Nephron (organoid): ENCODE measurements at regions not wholly inside any gene's neighbourhood (a gene's known extent, or its start where the extent isn't known, plus 50 kb on each side); places are given as distances from the start of the nearest gene placed in this dataset.

Source experiments
- H3K27ac Mint-ChIP-seq, 3 experiments: 2 replicates each; pipeline ENCODE4 v1.8.0; 2020; ENCODE audit warnings: mixed read lengths in 3 of 3, mild to moderate bottlenecking in 2 of 3, moderate library complexity in 1 of 3
- H3K27me3 Mint-ChIP-seq: 2 replicates; pipeline ENCODE4 v1.8.0; 2021; ENCODE audit warnings: low read depth, mild to moderate bottlenecking, moderate library complexity, mixed read lengths
- H3K36me3 Mint-ChIP-seq: 2 replicates; pipeline ENCODE4 v1.8.0; 2020; ENCODE audit warnings: low read depth, mixed read lengths
- H3K4me1 Mint-ChIP-seq: 2 replicates; pipeline ENCODE4 v1.8.0; 2020; ENCODE audit warnings: mixed read lengths
- H3K4me3 Mint-ChIP-seq, 3 experiments: 2 replicates each; pipeline ENCODE4 v1.8.0; 2020; ENCODE audit warnings: mild to moderate bottlenecking in 3 of 3, mixed read lengths in 3 of 3, moderate library complexity in 2 of 3
- H3K9me3 Mint-ChIP-seq: 2 replicates; pipeline ENCODE4 v1.8.0; 2020; ENCODE audit warnings: mixed read lengths
- CTCF ChIP-seq, 3 experiments: fragments of 200-600 bp; sonication (generic); IDR thresholded peaks; one replicate each; pipeline ENCODE4 v1.5.0; 2021; ENCODE audit warnings: antibody characterized with exemption in 3 of 3; ENCODE audit not compliant: unreplicated experiment in 3 of 3

DNA sequence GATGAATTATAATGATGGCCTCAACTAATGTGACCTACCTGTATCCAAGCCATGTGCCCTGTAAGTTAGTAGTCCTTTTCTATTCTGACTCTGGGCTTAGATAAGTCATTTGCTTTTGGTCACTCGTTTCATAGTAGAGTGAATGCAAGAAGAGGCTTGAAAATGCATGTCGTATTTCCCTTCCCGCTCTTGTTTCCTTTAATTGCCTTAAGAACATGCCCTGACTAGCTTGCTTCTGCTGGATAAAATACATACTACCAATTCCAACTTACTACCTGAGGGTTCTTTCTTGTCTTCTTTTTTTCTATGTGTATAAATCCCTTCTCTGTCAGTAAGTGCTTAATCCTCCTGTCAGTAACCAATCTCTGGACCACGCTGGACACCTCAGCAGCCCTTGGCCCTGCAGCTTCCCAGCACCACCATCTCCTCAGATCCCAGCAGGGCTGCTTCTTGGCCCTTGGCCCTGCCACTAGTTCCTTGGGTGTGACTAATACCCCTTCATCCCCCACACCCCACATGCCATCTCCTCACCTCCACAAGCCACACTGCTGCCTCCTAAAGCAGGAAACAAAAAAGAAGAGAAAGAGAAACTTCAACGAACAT, 771.7 kb downstream of the IGSF11 start:
- H3K4me1 Mint-ChIP-seq: no peaks in the 10 kb centered on the region
- no peaks in the 10 kb centered on the region for H3K36me3 Mint-ChIP-seq
- H3K9me3 Mint-ChIP-seq: peaks cover 11% of the 10 kb centered on the region
- no peak for TF ChIP-seq CTCF (IDR thresholded peaks at IDR 0.05; ENCODE audit: unreplicated experiment in 3 of 3)
- no peak overlapping the region for H3K4me3 Mint-ChIP-seq
- no peaks in the 10 kb centered on the region for H3K27me3 Mint-ChIP-seq
- H3K27ac Mint-ChIP-seq: no peak overlapping the region

GRCh38 chr3:118267588-118267987, 767.1 kb downstream of the IGSF11 start:
- H3K4me1 Mint-ChIP-seq: no peaks in the 10 kb centered on the region
- no peak overlapping the region for H3K27ac Mint-ChIP-seq
- TF ChIP-seq CTCF (IDR thresholded peaks at IDR 0.05; ENCODE audit: unreplicated experiment in 3 of 3): no peak
- H3K4me3 Mint-ChIP-seq: no peak overlapping the region
- no peaks in the 10 kb centered on the region for H3K36me3 Mint-ChIP-seq
- H3K27me3 Mint-ChIP-seq: no peaks in the 10 kb centered on the region
- H3K9me3 Mint-ChIP-seq: peaks cover 6% of the 10 kb centered on the region

DNA sequence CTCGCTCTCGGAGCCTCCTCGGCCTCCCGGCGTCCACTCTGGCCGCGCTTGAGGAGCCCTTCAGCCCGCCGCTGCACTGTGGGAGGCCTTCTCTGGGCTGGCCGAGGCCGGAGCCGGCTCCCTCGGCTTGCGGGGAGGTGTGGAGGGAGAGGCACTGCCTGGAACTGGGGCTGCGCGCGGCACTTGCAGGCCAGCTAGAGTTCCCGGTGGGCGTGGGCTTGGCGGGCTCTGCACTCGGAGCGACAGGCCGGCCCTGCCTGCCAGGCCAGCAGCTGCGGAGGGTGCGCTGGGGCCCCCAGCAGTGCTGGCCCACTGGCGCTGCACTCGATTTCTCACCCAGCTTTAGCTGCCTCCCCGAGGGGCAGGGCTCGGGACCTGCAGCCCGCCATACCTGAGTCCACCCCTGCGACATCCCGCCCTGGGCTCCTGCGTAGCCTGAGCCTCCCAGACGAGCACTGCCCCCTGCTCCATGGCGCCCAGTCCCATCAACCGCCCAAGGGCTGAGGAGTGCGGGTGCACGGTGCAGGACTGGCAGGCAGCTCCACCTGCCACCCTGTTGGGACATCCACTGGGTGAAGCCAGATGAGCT, 765.0 kb downstream of the IGSF11 start:
- TF ChIP-seq CTCF (IDR thresholded peaks at IDR 0.05; ENCODE audit: unreplicated experiment in 3 of 3): no peak
- Mint-ChIP-seq H3K9me3 (peaks cover 4% of the 10 kb centered on the region), H3K27me3 (no peaks in the 10 kb centered on the region), H3K36me3 (no peaks in the 10 kb centered on the region), H3K27ac (no peak overlapping the region), H3K4me1 (peaks cover 6% of the 10 kb centered on the region), H3K4me3 (no peak overlapping the region)

DNA sequence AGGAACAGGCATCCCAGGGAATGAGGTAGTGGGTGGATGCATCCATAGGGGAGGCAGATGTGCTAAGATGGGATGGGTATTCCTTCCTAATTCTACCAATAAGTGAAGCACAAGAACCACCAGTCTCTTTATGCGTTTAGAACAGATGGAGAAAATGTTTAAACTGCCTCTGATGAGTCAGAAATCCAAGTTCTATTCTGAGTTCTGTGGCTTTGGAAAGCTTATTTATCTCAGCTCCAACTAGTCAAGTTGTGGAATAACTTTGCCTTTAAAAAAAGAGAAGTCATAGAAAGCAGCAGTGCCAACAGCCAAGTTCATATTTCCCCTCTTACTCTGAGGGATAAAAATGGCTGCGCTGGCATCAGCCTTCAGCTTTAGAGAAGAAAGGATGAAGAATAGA, 761.7 kb downstream of the IGSF11 start:
- Mint-ChIP-seq H3K36me3 (no peaks in the 10 kb centered on the region), H3K27me3 (no peaks in the 10 kb centered on the region), H3K4me1 (peaks cover 11% of the 10 kb centered on the region), H3K27ac (no peak overlapping the region), H3K9me3 (no peaks in the 10 kb centered on the region), H3K4me3 (no peak overlapping the region)
- TF ChIP-seq CTCF (IDR thresholded peaks at IDR 0.05; ENCODE audit: unreplicated experiment in 3 of 3): no peak

DNA sequence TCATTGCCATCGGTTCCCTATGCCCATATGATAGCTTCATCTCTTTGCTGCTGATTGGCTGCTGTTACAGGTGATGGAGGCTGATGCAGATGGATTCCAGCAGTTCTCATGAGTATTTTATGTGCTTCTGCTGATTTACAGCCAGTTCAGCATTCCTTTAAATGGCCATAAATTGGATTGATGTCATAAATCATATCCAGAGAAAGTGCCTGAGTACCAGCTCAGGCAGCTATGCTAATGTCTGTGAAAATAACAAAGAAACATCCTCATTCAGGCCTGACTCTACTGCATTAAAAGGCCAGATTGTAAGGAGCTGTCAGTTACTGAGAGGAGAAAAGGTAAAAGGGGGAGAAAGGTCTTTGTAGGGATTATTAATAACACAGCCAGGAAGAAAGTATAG, 756.8 kb downstream of the IGSF11 start:
- H3K4me3 Mint-ChIP-seq: no peak overlapping the region
- H3K36me3 Mint-ChIP-seq: no peaks in the 10 kb centered on the region
- H3K27ac Mint-ChIP-seq: no peak overlapping the region
- H3K4me1 Mint-ChIP-seq: peaks cover 11% of the 10 kb centered on the region
- no peaks in the 10 kb centered on the region for H3K27me3 Mint-ChIP-seq
- H3K9me3 Mint-ChIP-seq: no peaks in the 10 kb centered on the region
- TF ChIP-seq CTCF (IDR thresholded peaks at IDR 0.05; ENCODE audit: unreplicated experiment in 3 of 3): no peak

DNA sequence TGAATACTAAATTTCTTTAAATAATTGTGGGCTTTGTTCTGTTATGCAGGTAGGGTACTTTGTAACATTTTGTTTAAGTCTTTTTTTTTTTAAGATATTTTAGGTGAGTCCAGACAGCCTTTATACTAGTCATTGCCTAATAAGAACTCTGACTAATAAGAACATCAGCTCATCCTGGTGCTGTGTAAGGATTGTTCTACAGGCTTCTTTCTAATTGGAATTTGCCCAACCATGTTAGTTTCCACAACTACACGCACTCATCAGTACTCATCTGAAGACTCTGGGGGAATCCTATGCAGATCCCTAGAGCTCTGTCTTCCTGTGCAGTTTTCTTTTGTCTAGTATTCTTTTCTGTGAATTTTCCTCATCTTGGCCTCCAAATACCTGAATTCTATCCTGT, 741.8 kb downstream of the IGSF11 start:
- no peaks in the 10 kb centered on the region for H3K27me3 Mint-ChIP-seq
- H3K36me3 Mint-ChIP-seq: no peaks in the 10 kb centered on the region
- H3K4me3 Mint-ChIP-seq: no peak overlapping the region
- no peak for TF ChIP-seq CTCF (IDR thresholded peaks at IDR 0.05; ENCODE audit: unreplicated experiment in 3 of 3)
- H3K9me3 Mint-ChIP-seq: no peaks in the 10 kb centered on the region
- H3K27ac Mint-ChIP-seq: no peak overlapping the region
- H3K4me1 Mint-ChIP-seq: no peaks in the 10 kb centered on the region
